Peyer's patch (tissue), 4 donors: ENCODE measurements at regions not wholly inside any gene's neighbourhood (a gene's known extent, or its start where the extent isn't known, plus 50 kb on each side); places are given as distances from the start of the nearest gene placed in this dataset.

Experiments
- DNase-seq, 3 donors: peaks; one replicate each; pipeline ENCODE4 v3.0.0-alpha.2; 2017 to 2019
- H3K27ac ChIP-seq, 4 donors: fragments of 200-600 bp; sonication (generic); one replicate each; pipeline ENCODE4 v1.5.1; 2016 to 2019
- H3K27me3 ChIP-seq, 2 donors: fragments of 200-600 bp; sonication (generic); one replicate each; pipeline ENCODE4 v1.5.1; 2019
- H3K36me3 ChIP-seq, 3 donors: fragments of 200-600 bp; sonication (generic); one replicate each; pipeline ENCODE4 v1.5.1; 2016 to 2019
- H3K4me1 ChIP-seq, 4 donors: fragments of 200-600 bp; sonication (generic); one replicate each; pipeline ENCODE4 v1.5.1; 2016 to 2019
- H3K4me3 ChIP-seq, 4 donors: fragments of 200-600 bp; sonication (generic); 1 replicate in 3 of 4; 2 replicates in 1 of 4; pipeline ENCODE4 v1.5.1; 2016 to 2019; ENCODE audit warnings: mild to moderate bottlenecking in 1 of 4
- H3K9me3 ChIP-seq, 4 donors: fragments of 200-600 bp; sonication (generic); one replicate each; pipeline ENCODE4 v1.5.1; 2016 to 2019; ENCODE audit warnings: mild to moderate bottlenecking in 1 of 4
- CTCF ChIP-seq, 6 experiments: fragments of 450-650 bp in 4 of 6; fragments of 200-600 bp in 2 of 6; sonication (generic) in 1 of 6; IDR thresholded peaks; one replicate each; pipeline ENCODE4 v1.5.1; 2017 to 2019; ENCODE audit warnings: antibody characterized with exemption in 6 of 6, mild to moderate bottlenecking in 3 of 6, moderate library complexity in 1 of 6
- POLR2A ChIP-seq, 2 donors: fragments of 450-650 bp; IDR thresholded peaks; one replicate each; pipeline ENCODE4 v1.5.1; 2017; ENCODE audit warnings: antibody characterized with exemption in 2 of 2, mild to moderate bottlenecking in 2 of 2, moderate library complexity in 2 of 2

- DNase-seq, result no peak
- no peaks in the 10 kb centered on the region for H3K36me3 ChIP-seq
- TF ChIP-seq POLR2A (IDR thresholded peaks at IDR 0.05) (no peak), CTCF (IDR thresholded peaks at IDR 0.05) (no peak)
Observed at GRCh38 chr4:180898305-180898704, 1344.9 kb upstream of the TENM3 start.

DNA sequence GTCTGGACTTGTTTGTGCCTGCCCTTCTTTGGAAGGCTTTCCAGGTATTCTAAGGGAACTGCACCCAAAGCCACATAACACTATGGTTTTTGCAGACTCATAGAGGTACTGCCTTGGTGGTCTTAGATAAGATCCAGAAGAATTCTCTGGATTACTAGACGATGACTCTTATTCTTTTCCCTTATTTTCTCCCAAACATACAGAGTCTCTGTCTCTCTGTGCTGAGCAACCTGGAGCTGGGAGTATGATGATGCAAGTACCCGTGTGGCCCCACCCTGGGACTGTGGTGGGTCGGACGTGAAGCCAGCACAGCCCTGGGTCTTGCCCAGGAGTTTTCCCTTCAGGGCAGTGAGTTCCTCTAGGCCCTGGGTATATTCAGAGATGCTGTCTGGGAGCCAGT is 1342.4 kb upstream of the TENM3 start:
- no peaks in the 10 kb centered on the region for H3K36me3 ChIP-seq
- no peaks in the 10 kb centered on the region for H3K4me1 ChIP-seq
- DNase-seq, result no peak
- H3K27me3 ChIP-seq, result no peaks in the 10 kb centered on the region
- no peaks in the 10 kb centered on the region for H3K9me3 ChIP-seq
- no peak overlapping the region for H3K27ac ChIP-seq
- no peak overlapping the region for H3K4me3 ChIP-seq
- TF ChIP-seq POLR2A (IDR thresholded peaks at IDR 0.05) (no peak), CTCF (IDR thresholded peaks at IDR 0.05) (no peak)

More at GRCh38 chr4:180898305-180898704, 1344.9 kb upstream of the TENM3 start:
- no peaks in the 10 kb centered on the region for H3K27me3 ChIP-seq
- no peak overlapping the region for H3K4me3 ChIP-seq
- H3K9me3 ChIP-seq, result no peaks in the 10 kb centered on the region
- no peaks in the 10 kb centered on the region for H3K4me1 ChIP-seq
- no peak overlapping the region for H3K27ac ChIP-seq

DNA sequence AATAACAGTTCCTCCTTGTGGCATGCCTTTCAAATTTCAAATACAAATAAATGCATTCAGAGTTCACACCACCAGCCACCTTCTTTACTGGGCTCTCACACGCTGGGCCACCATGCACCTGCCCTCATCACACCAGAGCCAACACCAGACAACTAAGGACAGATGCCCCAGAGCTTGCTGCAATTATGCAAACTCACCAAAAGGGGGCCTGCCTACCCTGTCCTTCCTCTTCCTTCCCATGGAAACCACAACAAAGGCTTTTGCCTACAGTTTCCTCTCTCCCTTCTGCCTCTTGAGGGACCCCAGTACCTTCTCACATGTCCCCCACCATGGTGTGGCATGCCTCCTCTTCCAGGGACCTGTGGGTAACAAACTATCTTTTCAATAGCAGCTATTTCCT is 1333.9 kb upstream of the TENM3 start:
- H3K4me3 ChIP-seq, result no peak overlapping the region
- no peaks in the 10 kb centered on the region for H3K27me3 ChIP-seq
- H3K4me1 ChIP-seq, result no peaks in the 10 kb centered on the region
- no peak overlapping the region for H3K27ac ChIP-seq
- H3K36me3 ChIP-seq, result no peaks in the 10 kb centered on the region
- no peak for DNase-seq
- H3K9me3 ChIP-seq, result no peaks in the 10 kb centered on the region
- TF ChIP-seq POLR2A (IDR thresholded peaks at IDR 0.05) (no peak), CTCF (IDR thresholded peaks at IDR 0.05) (no peak)

GRCh38 chr4:180913750-180914149 is 1329.5 kb upstream of the TENM3 start:
- no peak for TF ChIP-seq CTCF (IDR thresholded peaks at IDR 0.05)
- no peak for TF ChIP-seq POLR2A (IDR thresholded peaks at IDR 0.05)
- Histone ChIP-seq H3K27me3 (no peaks in the 10 kb centered on the region), H3K9me3 (no peaks in the 10 kb centered on the region), H3K4me3 (no peak overlapping the region), H3K27ac (no peak overlapping the region), H3K4me1 (no peaks in the 10 kb centered on the region), H3K36me3 (no peaks in the 10 kb centered on the region)
- no peak for DNase-seq

GRCh38 chr4:180923486-180923885 is 1319.7 kb upstream of the TENM3 start:
- Histone ChIP-seq H3K4me3 (no peak overlapping the region), H3K9me3 (no peaks in the 10 kb centered on the region), H3K27me3 (no peaks in the 10 kb centered on the region), H3K27ac (no peak overlapping the region), H3K36me3 (no peaks in the 10 kb centered on the region), H3K4me1 (no peaks in the 10 kb centered on the region)
- no peak for DNase-seq
- TF ChIP-seq CTCF (IDR thresholded peaks at IDR 0.05) (no peak), POLR2A (IDR thresholded peaks at IDR 0.05) (no peak)

DNA sequence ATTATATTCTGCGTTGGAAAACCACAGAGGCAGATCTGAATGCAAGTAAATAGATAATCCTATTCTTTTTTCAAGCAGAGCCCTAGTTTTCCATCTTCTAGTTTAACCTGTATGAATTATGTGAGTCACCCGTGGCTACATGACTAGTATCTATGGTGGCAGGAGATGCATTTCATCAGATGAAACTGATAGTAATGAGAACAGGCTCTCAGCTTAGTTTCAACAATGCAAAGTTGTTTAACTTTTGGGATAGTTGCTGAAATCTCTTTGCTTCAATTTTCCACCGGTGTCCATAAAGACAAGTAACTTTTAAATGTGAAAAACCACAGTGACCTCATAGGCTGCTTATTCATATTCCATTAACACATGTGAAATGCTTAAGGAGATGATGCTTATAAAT is 1317.4 kb upstream of the TENM3 start:
- Histone ChIP-seq H3K27ac (no peak overlapping the region), H3K4me1 (no peaks in the 10 kb centered on the region), H3K9me3 (no peaks in the 10 kb centered on the region), H3K36me3 (no peaks in the 10 kb centered on the region), H3K4me3 (no peak overlapping the region), H3K27me3 (no peaks in the 10 kb centered on the region)
- TF ChIP-seq CTCF (IDR thresholded peaks at IDR 0.05), result no peak
- no peak for TF ChIP-seq POLR2A (IDR thresholded peaks at IDR 0.05)
- no peak for DNase-seq
